GM12892 (cell line): ENCODE measurements at regions not wholly inside any gene's neighbourhood (a gene's known extent, or its start where the extent isn't known, plus 50 kb on each side); places are given as distances from the start of the nearest gene placed in this dataset.

Experiments used
- POLR2A ChIP-seq: IDR thresholded peaks from 2 replicates; pipeline ENCODE4 v1.6.1; 2011; ENCODE audit warnings: low read depth, low read length, control low read depth
- POLR2AphosphoS5 ChIP-seq: IDR thresholded peaks from 2 replicates; pipeline ENCODE4 v1.6.1; 2011; ENCODE audit warnings: low read depth, low read length, control low read depth
- TAF1 ChIP-seq: IDR thresholded peaks from 2 replicates; pipeline ENCODE4 v1.6.1; 2011; ENCODE audit warnings: low read depth, mild to moderate bottlenecking, control low read depth, low read length, borderline replicate concordance

DNA sequence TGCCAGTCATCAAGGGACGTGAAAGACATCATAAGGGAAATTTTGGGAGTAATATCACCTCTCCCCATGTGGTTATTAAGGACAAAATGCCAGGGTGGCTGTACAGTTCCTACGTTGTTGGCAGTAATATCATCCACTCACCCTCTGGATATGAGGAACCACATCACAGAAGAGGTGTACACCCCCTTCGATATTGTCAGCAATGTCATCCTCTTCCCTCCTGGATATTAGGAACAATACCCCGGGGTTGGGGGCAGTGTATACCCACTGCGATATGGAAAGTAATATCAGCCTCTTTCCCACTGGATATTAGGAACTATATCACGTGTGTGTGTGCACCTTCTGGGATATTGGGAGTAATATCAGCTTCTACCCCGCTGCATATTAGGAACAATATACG is 1933.3 kb downstream of the SUCLG1 start:
- TF ChIP-seq POLR2AphosphoS5 (no peak), POLR2A (no peak), TAF1 (no peak)
